ENCODE measurements at regions not wholly inside any gene's neighbourhood (a gene's known extent, or its start where the extent isn't known, plus 50 kb on each side); places are given as distances from the start of the nearest gene placed in this dataset.

GRCh38 chr2:198638577-198638976, 819.2 kb downstream of the SATB2 start:
- TF ChIP-seq EP300 (IDR thresholded peaks at IDR 0.05; ENCODE audit: borderline replicate concordance) (no peak), CEBPB (IDR thresholded peaks at IDR 0.05) (no peak), MAX (IDR thresholded peaks at IDR 0.05) (no peak), ZBTB7A (IDR thresholded peaks at IDR 0.05; ENCODE audit: low read depth) (no peak), REST (IDR thresholded peaks at IDR 0.05; ENCODE audit: low read depth) (no peak), YY1 (IDR thresholded peaks at IDR 0.05; ENCODE audit: low read depth) (no peak), TAF1 (IDR thresholded peaks at IDR 0.05; ENCODE audit: low read depth) (no peak), RAD21 (IDR thresholded peaks at IDR 0.05; ENCODE audit: low read depth) (no peak), TEAD4 (IDR thresholded peaks at IDR 0.05) (no peak), CREB1 (IDR thresholded peaks at IDR 0.05; ENCODE audit: low read depth) (no peak), USF1 (IDR thresholded peaks at IDR 0.05) (no peak)

Measured in Ishikawa (cell line).